DMS 273 (cell line): ENCODE measurements at regions not wholly inside any gene's neighbourhood (a gene's known extent, or its start where the extent isn't known, plus 50 kb on each side); places are given as distances from the start of the nearest gene placed in this dataset.

ENCODE experiments used
- DNase-seq: peaks from one replicate; lab custom pipeline; 2025; ENCODE audit not compliant: unreplicated experiment; lab: John Stamatoyannopoulos, UW

DNA sequence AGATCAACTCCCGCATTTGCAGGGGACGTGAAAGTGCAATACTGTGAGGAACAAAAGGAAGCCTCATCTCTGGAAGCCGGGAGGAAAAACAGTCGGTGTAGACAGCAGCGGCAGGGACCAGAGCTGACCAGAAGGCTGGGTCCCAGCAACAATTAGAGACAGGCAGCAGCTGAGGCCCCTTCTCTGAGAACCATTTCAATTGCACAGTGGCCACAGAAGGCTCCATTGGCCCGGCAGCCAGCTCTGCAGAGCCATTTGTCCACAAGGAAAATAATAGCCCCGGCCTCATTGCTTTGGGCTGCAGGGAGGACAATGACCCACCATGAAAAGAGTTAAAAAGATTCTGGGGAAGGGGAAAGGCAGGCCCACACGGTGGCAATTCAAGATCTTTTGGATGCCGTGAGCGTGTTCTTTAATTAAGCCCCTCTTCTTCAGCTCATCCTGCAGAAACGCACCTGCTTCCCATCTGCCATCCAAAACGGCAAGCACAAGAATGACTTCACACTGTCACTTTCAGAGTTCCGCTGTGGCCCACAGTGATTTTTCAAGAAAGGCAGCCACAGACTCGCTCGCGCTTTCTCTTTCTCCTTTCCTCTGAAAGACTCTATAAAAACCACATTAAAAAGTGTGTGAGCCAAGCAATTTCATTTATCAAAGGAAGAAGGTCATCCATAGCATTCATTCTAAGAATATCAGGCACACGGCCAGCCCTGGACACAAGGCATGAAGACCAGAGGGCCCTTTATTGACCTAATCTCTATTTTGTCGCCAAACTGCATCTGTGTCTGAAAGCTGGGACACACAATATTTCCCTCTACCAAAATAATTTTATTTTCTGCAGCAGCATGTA, 293.6 kb downstream of the SOX11 start:
- DNase-seq, result no peak

DNA sequence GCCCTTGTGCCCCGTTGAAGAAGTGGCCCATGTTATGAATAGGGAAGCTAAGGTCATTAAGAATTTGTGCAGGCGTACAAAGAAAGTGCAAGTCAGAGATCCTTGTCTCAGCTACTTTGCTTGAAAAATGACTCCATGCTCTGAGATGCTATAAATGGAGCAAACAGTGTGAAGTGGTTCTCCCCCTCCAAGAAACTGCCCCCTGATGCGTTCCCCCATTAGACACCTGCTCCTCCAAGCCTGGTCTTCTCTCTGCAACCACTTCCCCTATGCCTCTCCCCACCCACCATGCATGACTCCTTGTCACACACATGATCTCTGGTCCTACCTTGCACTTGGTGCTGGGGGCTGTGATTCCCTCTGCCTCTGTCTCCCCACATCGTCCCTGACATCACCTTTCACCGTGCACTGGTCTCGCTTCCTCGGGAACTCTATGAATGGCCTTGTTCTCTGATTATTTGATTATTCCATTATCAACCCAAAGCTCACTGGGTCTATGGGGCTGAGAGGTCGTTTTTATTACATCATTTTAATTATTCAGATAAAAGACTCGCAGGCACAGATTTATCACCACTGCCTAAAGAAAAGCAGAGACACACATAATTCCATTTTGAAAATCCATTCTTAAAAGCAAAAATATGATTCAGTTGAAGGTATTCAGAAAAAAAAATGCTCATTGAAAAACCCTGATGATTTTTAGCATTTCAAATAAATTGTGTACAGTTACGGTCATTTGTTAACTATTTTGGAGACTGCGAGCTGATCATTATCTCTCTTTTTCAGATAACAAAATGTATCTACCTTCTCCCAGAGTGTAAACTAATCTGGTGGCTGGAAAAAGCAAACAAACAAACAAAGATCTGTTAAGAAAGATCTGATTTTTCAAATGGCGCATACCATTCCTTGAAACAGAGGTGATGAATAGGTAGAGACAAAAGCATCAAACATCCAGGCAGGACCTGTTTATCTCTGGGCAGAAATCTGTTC, 294.9 kb downstream of the SOX11 start:
- no peak for DNase-seq

DNA sequence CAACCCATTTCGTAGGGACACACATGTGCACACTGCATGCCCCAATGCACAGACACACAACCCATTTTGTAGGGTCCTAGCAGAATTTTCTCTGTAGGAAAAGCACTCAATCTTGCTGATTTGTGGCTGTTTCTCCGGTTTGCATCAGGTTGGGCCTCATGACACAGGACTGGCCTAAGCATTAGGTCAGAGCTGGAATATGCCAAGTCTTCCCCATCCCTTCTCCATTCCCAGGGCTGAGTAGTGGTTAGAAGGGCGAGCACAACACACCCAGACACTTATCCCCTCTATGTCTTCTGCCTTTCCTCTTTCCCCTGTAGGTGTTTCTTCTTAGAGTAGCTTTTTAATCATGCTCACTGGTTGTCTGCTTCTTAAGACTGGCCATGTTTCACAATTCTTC, 295.9 kb downstream of the SOX11 start:
- DNase-seq, result no peak

DNA sequence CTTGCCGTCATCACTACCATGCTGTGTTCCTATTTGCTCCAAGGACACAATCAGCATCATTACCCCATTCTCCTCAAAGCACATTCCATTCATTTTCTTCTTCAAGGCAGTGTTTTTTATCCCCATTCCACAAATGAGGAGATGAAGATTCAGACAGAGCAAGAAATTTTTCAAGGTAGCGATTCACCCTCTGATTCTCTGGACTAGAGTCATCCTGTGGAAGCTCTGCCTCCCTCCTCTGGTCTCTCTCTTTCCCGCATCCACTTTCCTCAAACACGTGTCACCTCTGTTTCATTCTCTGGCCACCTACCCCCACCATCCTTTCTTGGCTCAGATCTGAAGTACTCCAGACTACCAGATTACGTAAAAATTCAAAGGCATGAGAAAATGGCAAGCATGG, 297.9 kb downstream of the SOX11 start:
- DNase-seq, result no peak

DNA sequence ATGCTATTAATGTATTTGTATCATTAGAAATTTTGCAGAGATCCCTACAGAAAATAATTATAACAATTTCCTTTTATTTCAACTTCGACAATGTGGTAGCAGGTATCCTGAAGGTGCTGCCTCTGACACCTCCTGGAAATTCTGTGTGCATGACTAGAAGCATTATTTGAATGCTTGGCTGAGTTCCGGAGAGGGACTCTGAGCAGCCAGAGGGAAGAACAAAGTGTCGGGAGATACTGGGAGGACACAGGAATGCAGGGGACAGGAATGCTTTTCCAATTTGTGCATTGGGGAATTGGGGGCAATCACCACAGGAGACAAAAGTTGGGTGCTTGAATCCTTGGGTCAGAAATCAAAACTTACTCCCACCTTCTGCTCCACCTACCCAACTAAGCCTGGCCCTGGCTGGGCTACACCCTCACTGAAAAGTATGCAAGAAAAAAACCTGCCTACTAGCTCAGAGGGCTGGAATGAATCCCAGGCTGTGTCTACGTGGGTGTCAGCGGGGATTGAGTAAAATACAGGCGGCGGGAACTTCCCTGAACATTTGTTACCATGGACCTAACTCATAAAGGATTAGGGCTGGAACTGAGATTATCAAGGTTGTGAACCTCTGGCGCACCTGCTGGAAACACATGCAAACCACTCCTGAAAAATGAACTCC, 299.3 kb downstream of the SOX11 start:
- no peak for DNase-seq

DNA sequence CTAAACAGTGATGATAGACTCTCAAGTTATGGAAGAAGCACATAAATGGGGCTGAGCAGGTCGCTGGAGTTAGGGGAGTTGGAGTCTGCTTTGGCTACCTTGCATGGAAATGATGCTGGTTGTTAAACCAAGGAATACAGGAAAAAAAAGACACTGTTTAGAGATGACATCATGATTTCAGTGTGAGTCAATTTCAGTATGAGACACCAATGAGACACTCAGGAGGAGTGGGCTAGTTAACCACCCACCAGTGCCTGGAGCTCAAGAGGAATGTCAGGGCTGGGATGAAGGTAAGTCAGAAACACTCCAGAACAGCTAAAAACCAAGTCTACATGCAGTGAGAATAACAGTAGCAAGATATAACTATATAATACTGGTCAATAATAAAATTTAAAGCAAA, 303.6 kb downstream of the SOX11 start:
- no peak for DNase-seq

DNA sequence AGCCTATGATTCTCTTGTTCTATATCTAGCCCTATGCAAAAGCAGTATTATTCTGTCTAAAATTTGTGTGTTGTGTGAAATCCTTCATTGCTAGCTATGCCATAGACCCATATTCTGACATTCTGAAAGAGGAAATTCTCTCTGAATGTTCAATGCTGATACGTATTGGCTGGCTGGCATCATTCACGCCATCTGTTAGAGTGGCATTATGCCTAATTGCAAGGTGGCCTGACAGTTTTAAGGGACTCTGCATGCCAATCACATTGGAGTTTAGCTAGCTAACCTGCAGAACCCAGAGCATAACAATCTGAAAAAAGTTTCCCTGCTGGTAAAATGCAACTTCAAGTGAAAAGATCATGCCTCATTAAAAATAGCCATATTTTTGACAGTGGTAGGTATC, 316.0 kb downstream of the SOX11 start:
- DNase-seq, result peak; percentile 33

DNA sequence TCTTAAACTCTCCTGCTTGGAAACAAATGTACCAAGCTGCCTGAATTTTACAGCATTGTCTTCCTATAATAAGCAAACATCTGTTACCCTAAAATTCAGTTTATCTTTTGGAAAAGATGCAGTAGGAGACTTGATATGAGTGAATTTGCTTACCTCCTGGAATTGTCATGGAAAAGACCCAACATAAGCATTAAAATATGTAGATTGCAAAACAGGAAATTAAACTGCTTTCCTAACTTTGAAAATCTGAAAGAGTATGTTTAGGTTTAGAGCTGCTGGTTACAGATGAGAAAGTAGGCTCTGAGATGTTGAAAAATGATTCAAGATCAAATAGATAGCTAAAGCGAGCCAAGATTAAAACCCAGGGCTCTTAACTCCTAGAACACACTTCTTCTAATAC, 316.5 kb downstream of the SOX11 start:
- no peak for DNase-seq

DNA sequence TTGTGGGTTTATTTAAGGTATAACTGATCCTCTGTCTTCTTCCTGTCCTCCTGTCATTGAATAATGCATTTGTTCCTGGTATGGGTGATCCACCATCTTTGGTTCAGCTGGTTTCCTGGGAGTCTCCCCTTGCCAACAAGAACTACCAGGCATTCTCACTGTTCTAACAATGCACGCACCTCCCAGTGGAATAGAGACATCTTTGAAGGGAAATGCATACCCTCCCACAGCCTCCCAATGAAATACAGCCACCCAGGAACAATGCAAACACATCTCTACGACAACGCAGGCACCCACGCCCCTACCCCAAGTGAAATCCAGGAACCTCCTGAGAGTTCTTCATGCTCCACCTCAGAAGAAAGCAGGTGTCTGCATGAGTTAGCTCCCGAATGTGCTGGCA, 318.0 kb downstream of the SOX11 start:
- no peak for DNase-seq

DNA sequence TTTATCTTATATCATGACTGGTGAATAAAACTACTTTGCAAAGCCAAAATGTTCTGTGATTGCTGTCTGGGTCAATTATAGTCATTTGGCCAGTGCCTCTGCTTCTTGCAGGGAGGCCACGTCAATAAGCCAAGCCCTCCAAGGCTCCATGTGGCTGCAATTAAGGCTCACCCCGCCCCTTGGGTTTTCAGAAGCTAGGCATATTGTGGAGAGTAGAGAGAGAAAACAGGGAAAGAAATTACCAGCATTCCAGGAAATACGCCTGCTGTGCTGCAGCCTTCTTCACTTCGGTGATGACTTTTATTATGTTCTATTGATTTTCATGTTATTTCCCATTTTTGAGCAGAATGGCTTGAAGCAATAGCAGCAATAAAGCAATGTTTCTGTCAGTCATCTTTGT, 319.7 kb downstream of the SOX11 start:
- peak; percentile 10 for DNase-seq

DNA sequence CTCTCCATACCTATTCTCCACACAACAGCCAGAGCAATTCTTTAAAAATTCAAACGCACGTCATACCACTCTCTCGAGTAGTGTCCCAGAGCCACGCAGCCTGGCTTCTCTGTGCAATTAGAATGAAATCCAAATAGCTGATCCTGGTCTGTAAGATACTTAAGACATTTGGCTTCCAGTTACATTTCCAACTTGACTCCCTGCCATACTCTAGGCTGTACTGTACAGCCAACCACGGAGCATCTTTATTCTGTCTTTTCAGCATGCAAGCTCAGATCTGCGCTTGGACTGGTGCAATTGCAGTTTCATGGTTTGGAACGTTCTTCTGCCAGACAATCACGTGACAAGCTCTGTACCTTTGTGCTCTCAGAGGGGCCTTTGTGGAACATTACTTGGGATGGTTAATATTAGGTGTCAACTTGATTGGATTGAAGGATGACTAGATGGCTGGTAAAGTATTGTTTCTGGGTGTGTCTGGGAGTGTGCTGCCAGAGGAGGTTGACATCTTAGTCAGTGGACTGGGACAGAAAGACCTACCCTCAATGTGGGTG, 325.6 kb downstream of the SOX11 start:
- no peak for DNase-seq

DNA sequence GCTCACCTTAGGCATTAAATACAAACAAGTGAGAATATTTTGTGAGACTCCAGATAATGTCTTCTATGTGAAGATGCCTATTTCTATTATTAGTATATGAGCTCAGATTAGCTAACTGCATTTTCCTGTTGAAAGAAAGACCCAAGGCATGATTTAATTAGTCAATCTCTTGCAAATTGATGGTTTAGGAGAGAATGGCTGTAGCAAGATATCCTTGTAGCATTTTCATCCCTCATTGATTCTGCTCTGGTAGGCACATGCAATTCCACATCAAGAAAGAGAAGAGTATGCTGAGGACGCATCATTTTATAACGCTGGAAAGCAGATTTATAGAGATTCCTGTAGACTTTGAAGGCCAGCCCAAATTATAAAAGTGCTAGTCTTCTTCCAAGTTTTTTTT, 332.0 kb downstream of the SOX11 start:
- no peak for DNase-seq

DNA sequence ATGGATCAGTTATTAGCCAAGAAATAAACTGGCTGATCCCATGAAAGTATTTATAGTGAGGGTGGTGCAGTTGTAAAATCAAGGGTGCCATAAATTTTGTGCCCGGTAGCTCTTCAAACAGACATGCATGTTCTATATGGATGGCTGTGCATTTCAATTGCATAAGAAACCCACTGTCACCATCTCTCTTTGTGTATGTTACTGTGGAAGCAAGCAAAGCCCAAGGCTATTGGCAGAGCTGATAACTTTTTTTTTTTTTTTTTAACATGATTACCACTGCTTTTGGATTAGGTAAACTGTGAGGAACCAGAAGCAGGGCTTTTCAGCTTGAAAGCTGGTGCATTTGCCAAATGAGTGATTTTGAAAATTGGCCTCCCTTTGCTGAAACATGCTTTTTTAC, 332.6 kb downstream of the SOX11 start:
- DNase-seq, result no peak

DNA sequence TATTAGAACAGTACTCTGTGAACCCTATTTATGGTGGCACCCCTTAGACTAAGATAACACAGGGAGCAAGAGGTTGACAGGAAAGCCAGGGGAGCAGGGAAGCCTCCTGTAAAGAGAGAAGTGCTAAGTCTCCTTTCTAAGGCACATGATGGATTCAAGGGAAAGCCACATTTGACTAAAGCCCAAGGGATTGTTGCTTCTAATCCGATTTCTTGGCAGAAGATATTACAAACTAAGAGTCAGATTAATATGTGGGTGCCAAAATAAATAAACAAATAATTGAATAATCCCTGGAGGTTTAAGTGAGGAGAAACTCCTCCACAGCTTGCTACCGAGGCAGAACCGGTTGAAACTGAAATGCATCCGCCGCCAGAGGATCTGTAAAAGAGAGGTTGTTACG, 333.2 kb downstream of the SOX11 start:
- no peak for DNase-seq

DNA sequence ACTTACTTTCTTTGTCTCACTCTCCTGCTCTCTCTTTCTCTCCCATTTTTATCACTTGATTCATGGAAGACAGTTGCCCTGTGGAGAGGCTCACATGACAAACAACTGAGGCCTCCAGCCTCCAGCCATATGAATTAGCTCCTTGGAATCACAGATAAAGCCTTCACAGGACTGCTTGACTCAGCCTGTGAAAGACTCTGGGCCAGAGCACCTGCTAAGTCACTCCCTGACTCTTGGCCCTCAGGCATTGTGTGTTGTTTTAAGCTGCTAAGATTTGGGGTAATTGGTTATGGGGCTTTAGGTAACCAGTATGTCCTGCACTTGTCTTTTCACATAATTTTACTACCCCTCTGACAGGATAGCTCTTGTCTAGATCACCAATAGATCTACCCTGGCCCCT, 334.9 kb downstream of the SOX11 start:
- no peak for DNase-seq

DNA sequence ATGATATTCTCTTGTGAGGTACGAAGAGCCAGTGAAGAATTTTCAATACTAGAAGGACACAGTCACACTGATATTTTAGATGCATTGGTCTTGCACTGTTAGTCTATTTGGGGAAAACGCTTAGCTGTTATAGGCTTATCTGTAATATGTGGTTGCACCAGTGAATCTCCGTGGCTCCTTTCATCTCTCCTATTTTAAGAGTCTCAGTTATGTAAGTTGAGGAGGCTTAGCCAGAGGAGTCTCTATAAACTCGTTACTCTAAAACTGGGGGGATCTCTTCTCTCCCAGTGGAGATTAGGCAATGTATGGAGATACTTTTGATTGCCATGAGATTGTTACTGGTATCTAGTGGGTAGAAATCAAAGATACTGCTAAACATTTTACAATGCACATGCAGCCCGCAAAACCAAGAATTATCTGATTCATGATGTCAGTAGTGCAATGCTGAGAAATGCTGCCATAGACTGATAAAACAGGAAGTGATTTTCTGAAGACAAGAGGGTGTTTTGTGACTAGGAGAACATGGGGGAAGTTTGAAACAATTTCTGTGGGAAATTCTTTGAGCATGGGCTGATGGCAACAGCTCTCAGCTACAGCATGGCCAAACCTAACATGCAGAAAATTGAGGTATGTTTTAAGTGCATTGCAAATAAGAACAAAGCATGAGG, 339.1 kb downstream of the SOX11 start:
- DNase-seq, result no peak

DNA sequence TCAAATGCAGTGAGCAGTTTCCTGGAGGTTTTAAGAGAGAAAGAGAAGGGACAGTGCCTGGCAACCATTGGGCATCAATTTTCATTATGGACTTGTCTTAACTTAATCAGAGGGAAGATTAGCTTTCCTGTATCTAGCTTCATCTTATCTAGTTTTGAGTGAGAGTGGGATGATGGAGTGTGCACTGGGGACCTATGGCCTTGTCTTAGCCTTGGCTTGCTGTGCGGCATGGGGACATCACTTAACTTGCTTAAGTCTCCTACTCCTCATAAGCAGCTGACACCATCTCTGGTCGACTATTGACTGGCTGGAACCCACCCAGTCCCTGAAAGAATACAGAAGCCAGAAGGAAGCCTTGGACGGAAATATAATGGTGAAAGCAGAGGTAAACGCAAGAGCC, 344.0 kb downstream of the SOX11 start:
- DNase-seq, result no peak

DNA sequence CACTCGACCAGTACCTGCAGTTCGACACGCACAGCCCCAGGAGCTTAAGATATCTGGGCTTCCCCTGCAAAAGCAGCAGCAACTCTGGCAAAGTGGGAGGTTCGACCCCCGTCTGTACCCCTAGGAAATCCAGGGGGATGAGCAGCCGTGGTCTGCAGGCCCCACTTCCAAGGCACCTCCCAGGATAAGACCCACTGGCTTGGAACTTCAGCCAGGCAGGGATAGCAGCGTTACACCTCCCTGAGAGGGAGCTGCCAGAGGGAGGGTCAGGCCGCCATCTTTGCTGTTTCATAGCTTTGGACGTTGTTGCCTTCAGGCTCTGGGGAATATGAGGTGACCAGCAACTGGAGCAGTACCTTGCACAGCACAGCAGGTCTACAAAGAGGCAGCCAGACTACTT, 351.1 kb downstream of the SOX11 start:
- no peak for DNase-seq

DNA sequence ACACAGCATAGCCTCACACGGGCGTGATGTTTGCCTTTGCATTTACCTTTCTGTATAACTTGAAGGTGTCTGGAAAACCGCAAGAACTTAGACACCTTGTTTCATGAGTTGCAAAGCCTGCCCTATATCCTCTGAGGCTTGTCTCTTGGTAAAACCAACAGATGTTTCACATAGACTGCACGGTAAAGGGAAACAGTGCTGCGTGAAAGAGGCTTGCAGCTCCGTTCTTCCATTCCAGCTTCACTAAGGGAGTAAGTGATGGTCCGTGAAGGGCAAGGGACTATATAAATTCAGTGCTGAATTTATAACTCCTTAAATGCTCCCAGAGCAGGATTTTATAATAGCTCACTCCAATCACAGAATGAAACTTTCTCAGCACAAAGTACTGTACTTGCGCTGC, 360.5 kb downstream of the SOX11 start:
- DNase-seq, result no peak

DNA sequence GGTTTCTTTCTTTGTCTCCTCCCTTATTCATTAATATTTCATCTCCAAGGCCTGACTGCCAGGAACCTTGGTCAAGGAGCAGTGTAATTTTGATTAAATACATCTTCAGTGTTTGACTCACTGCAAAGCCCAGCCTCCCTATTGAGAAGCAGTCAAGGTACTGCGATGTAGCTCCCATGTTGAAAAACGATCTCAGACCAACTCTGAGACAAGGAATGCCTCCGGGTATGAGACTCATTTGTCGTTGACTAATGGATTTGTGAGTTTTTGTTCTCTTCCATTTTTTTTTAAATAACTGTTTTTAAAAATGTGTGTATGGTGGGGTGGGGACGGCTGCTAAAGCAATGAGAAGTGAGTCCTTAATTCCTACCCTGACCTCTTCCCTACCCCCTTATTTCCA, 361.6 kb downstream of the SOX11 start:
- no peak for DNase-seq
